CD4-positive, alpha-beta T cell (primary cell): ENCODE measurements at regions not wholly inside any gene's neighbourhood (a gene's known extent, or its start where the extent isn't known, plus 50 kb on each side); places are given as distances from the start of the nearest gene placed in this dataset.

Experiments used
- ATAC-seq: fragments of 200-7000 bp; cut with Tn5 transposase; one replicate; pipeline ENCODE4 v1.10.0; 2022; ENCODE audit warnings: mild to moderate bottlenecking; ENCODE audit not compliant: poor library complexity
- CTCF ChIA-PET: fragments of 350-600 bp; sonication (Branson Sonifier 250); formaldehyde crosslinking; loops from one replicate; lab custom pipeline; 2021; ENCODE audit warnings: antibody characterized with exemption, inconsistent platforms; lab: Charles Lee
- POLR2A ChIA-PET: fragments of 350-600 bp; sonication (Branson Sonifier 250); formaldehyde crosslinking; loops from one replicate; lab custom pipeline; 2021; ENCODE audit warnings: antibody characterized with exemption, inconsistent platforms; lab: Charles Lee
- DNase-seq, 14 experiments: peaks; one replicate each; pipeline ENCODE4 v3.0.0-alpha.2; 2013 to 2020; ENCODE audit warnings: mixed read lengths in 2 of 14
- H3K27ac ChIP-seq, 2 donors: one replicate each; pipeline versions ENCODE4 v1.5.1 to v1.7.0; 2013; ENCODE audit warnings: low read length in 2 of 2, low read depth in 1 of 2, mild to moderate bottlenecking in 1 of 2
- H3K27me3 ChIP-seq, 2 experiments: 1 replicate in 1 of 2; 2 replicates in 1 of 2; pipeline versions ENCODE4 v1.6.1 to v1.7.0; 2013; ENCODE audit warnings: low read length in 2 of 2, control low read depth in 1 of 2, mild to moderate bottlenecking in 1 of 2, moderate library complexity in 1 of 2; ENCODE audit not compliant: insufficient read depth in 2 of 2, control insufficient read depth in 1 of 2
- H3K36me3 ChIP-seq: one replicate; pipeline ENCODE4 v1.6.1; 2013; ENCODE audit warnings: low read length, control low read depth; ENCODE audit not compliant: insufficient read depth
- H3K4me1 ChIP-seq: one replicate; pipeline ENCODE4 v1.6.1; 2013; ENCODE audit warnings: low read length, control low read depth; ENCODE audit not compliant: insufficient read depth
- H3K4me3 ChIP-seq: one replicate; pipeline ENCODE4 v1.5.1; 2013; ENCODE audit warnings: mild to moderate bottlenecking, low read length, moderate library complexity
- H3K9me3 ChIP-seq, 2 experiments: 1 replicate in 1 of 2; 2 replicates in 1 of 2; pipeline versions ENCODE4 v1.6.1 to v1.7.0; 2013; ENCODE audit warnings: low read length in 2 of 2, mild to moderate bottlenecking in 2 of 2, control low read depth in 1 of 2, moderate library complexity in 1 of 2; ENCODE audit not compliant: control insufficient read depth in 1 of 2, insufficient read depth in 1 of 2
- H3K27ac Mint-ChIP-seq: one replicate; pipeline ENCODE4 v1.8.0; 2020; ENCODE audit warnings: mixed read lengths
- H3K27me3 Mint-ChIP-seq: one replicate; pipeline ENCODE4 v1.8.0; 2021; ENCODE audit warnings: mixed read lengths
- H3K36me3 Mint-ChIP-seq: one replicate; pipeline ENCODE4 v1.8.0; 2021; ENCODE audit warnings: low read depth, mixed read lengths
- H3K4me1 Mint-ChIP-seq: one replicate; pipeline ENCODE4 v1.8.0; 2021; ENCODE audit warnings: low read depth, mixed read lengths
- H3K4me3 Mint-ChIP-seq: one replicate; pipeline ENCODE4 v1.8.0; 2020; ENCODE audit warnings: mild to moderate bottlenecking, mixed read lengths
- H3K9me3 Mint-ChIP-seq: one replicate; pipeline ENCODE4 v1.8.0; 2020; ENCODE audit warnings: mixed read lengths
- intact Hi-C, 2 experiments: fragments of 100-400 bp; cut with DNase I in 1 of 2; cut with micrococcal nuclease in 1 of 2; formaldehyde crosslinking; loops; one replicate each; pipeline versions ENCODE4 v1.15.1 to v1.9.0; 2023 to 2025; cut with DNase I, micrococcal nuclease
- TF ChIP-seq, protein P1 (sequence below): fragments of 200-600 bp; IDR thresholded peaks from one replicate; pipeline ENCODE4 v1.8.0; 2022; ENCODE audit warnings: antibody characterized with exemption, mild to moderate bottlenecking

DNA sequence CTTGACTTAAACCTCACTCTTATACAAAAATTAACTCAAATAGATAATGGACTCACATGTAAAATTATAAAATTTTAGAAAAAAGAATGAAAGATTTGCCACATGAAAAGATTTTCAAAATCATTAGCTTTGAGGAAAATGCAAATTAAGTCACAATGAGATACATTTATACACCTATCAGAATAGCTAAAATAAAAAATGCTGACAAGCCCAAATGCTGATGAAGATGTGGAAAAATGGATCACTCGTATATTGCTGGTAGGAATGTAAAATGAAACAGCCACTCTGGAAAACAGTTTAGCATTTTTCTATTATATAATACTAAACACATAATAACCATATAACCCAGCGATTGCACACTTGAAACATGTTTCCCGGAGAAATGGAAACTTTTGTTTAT lies 316.2 kb downstream of the ANKRD50 start:
- H3K27me3 Mint-ChIP-seq, result no peaks in the 10 kb centered on the region
- Histone ChIP-seq H3K4me1 (no peaks in the 10 kb centered on the region), H3K27me3 (no peaks in the 10 kb centered on the region), H3K4me3 (no peak overlapping the region), H3K27ac (no peak overlapping the region), H3K9me3 (no peaks in the 10 kb centered on the region), H3K36me3 (no peaks in the 10 kb centered on the region)
- no peak overlapping the region for H3K27ac Mint-ChIP-seq
- DNase-seq, result no peak
- no peak overlapping the region for H3K4me3 Mint-ChIP-seq
- intact Hi-C loops, result loop anchor here in 1 of 2 experiments (10.0 kb wide), 1 partner anchor 1678 kb away; no protein-coding TSS in a partner anchor
- TF ChIP-seq, protein P1, sequence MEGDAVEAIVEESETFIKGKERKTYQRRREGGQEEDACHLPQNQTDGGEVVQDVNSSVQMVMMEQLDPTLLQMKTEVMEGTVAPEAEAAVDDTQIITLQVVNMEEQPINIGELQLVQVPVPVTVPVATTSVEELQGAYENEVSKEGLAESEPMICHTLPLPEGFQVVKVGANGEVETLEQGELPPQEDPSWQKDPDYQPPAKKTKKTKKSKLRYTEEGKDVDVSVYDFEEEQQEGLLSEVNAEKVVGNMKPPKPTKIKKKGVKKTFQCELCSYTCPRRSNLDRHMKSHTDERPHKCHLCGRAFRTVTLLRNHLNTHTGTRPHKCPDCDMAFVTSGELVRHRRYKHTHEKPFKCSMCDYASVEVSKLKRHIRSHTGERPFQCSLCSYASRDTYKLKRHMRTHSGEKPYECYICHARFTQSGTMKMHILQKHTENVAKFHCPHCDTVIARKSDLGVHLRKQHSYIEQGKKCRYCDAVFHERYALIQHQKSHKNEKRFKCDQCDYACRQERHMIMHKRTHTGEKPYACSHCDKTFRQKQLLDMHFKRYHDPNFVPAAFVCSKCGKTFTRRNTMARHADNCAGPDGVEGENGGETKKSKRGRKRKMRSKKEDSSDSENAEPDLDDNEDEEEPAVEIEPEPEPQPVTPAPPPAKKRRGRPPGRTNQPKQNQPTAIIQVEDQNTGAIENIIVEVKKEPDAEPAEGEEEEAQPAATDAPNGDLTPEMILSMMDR, result no peak
- CTCF ChIA-PET, result no interaction called here
- H3K36me3 Mint-ChIP-seq, result no peaks in the 10 kb centered on the region
- no peak for ATAC-seq
- POLR2A ChIA-PET, result no interaction called here
- no peaks in the 10 kb centered on the region for H3K4me1 Mint-ChIP-seq
- no peaks in the 10 kb centered on the region for H3K9me3 Mint-ChIP-seq

DNA sequence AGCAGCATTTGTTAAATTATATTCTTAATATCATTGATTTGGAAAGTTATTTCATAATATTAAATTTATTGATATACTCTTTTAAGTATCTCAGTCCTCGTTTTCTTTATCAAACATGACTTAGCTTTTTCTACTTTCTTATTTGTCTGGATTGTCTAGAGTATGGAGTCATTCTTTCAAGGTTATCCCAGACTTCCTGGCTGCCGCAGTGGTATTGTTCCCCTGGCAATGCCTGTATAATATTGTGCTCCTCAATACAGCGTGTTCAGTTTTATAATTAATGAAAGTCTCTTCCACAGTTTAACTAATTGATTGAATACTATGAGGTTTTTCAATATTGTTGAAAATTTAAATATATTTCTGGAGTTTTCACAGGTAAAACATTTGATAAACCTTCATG lies 310.9 kb downstream of the ANKRD50 start:
- Histone ChIP-seq H3K4me3 (no peak overlapping the region), H3K27ac (no peak overlapping the region), H3K4me1 (no peaks in the 10 kb centered on the region), H3K9me3 (no peaks in the 10 kb centered on the region), H3K27me3 (no peaks in the 10 kb centered on the region), H3K36me3 (no peaks in the 10 kb centered on the region)
- ChIA-PET POLR2A (no interaction called here), CTCF (no interaction called here)
- Mint-ChIP-seq H3K27me3 (no peaks in the 10 kb centered on the region), H3K9me3 (peaks cover 2% of the 10 kb centered on the region), H3K4me3 (no peak overlapping the region), H3K27ac (no peak overlapping the region), H3K4me1 (no peaks in the 10 kb centered on the region), H3K36me3 (no peaks in the 10 kb centered on the region)
- ATAC-seq (no peak), DNase-seq (no peak)
- TF ChIP-seq, protein P1, result no peak
- intact Hi-C loops, result no loop called here

DNA sequence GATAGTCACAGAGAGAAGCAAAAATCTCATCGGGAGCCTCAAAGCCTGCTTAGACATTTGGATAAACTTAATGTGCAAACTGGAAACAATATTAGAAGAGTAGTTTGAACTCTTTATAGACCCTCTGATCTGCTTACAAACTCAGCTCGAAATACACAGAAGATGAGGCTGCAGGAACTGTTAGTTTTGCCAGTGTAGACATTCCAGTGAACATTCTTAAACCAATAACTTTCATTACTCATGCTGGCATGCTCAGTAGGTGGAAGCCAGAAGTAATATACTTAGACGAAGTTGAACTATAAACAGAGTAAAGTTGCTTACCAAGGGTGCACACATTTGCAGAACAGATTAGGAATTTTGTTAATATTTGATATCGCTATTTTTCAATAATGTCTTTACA lies 303.5 kb downstream of the ANKRD50 start:
- Mint-ChIP-seq H3K27ac (no peak overlapping the region), H3K9me3 (peaks cover 4% of the 10 kb centered on the region), H3K4me1 (no peaks in the 10 kb centered on the region), H3K4me3 (no peak overlapping the region), H3K27me3 (no peaks in the 10 kb centered on the region), H3K36me3 (no peaks in the 10 kb centered on the region)
- no peaks in the 10 kb centered on the region for H3K4me1 ChIP-seq
- H3K27ac ChIP-seq, result no peak overlapping the region
- intact Hi-C loops, result no loop called here
- no peaks in the 10 kb centered on the region for H3K27me3 ChIP-seq
- H3K4me3 ChIP-seq, result no peak overlapping the region
- H3K9me3 ChIP-seq, result no peaks in the 10 kb centered on the region
- DNase-seq (no peak), ATAC-seq (no peak)
- no peaks in the 10 kb centered on the region for H3K36me3 ChIP-seq
- ChIA-PET CTCF (no interaction called here), POLR2A (no interaction called here)
- TF ChIP-seq, protein P1, result no peak
